ENCODE measurements at regions not wholly inside any gene's neighbourhood (a gene's known extent, or its start where the extent isn't known, plus 50 kb on each side); places are given as distances from the start of the nearest gene placed in this dataset.

DNA sequence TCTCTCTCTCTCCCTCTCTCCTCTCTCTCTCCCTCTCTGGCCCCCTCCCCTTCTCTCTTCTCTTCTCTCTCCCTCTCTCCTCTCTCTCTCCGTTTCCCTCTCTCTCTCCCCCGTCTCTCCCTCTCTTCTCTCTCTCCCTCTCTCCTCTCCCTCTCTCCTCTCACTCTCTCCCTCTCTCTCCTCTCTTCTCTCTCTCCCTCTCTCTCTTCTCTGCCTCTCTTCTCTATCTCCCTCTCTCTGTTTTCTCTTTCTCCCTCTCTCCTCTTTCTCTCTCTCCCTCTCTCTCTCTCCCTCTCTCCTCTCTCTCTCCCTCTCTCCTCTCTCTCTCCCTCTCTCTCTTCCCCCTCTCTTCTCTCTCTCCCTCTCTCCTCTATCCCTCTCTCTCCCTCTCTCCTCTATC, 98.3 kb upstream of the FGF3 start:
- TF ChIP-seq CTCF (IDR thresholded peaks at IDR 0.05), result no peak
- TF ChIP-seq POLR2A (IDR thresholded peaks at IDR 0.05), result no peak
- TF ChIP-seq POLR2AphosphoS5 (IDR thresholded peaks at IDR 0.05), result no peak

All from breast epithelium (tissue), 3 donors.